HCT116 (cell line): ENCODE measurements at regions not wholly inside any gene's neighbourhood (a gene's known extent, or its start where the extent isn't known, plus 50 kb on each side); places are given as distances from the start of the nearest gene placed in this dataset.

Experiments used
- ATAC-seq: fragments of 200-7000 bp; cut with Tn5 transposase; 2 replicates; pipeline ENCODE4 v1.9.1; 2020; ENCODE audit warnings: mild to moderate bottlenecking, moderate library complexity
- BruUV-seq: library from RNA; stranded (reverse); fragments of 400-500 nt; replicated peaks from 2 replicates; lab custom pipeline; 2021; lab: Mats Ljungman, UMichigan
- CTCF ChIA-PET: fragments of 300-600 bp; sonication (Branson Sonifier 250); formaldehyde crosslinking; loops from one replicate; lab custom pipeline; 2021; ENCODE audit warnings: antibody characterized with exemption; lab: Charles Lee
- POLR2A ChIA-PET: fragments of 300-600, 350-600 bp; sonication (Branson Sonifier 250); formaldehyde crosslinking; loops from one replicate; lab custom pipeline; 2021; ENCODE audit warnings: antibody characterized with exemption; lab: Charles Lee
- RAD21 ChIA-PET, 2 experiments: fragments of 300-600 bp; sonication (Branson Sonifier 250); formaldehyde crosslinking; loops; one replicate each; lab custom pipeline; 2023; ENCODE audit warnings: low total read pairs in 2 of 2; ENCODE audit not compliant: uncharacterized antibody in 2 of 2, unreplicated experiment in 2 of 2, low non-redundant PET in 1 of 2; lab: Charles Lee
- DNase-seq: peaks from one replicate; pipeline ENCODE4 v3.0.0-alpha.2; 2010; ENCODE audit warnings: low read depth, low spot score
- H2AFZ ChIP-seq: fragments of 200-600 bp; shearing (Covaris generic), sonication (generic); 2 replicates; pipeline ENCODE4 v1.6.1; 2017; ENCODE audit warnings: low read depth, mixed run types, mixed read lengths, antibody characterized with exemption, low read length; ENCODE audit not compliant: poor library complexity, severe bottlenecking
- H3K27ac ChIP-seq: 2 replicates; pipeline ENCODE4 v1.5.1; 2012; ENCODE audit warnings: low read depth, low read length
- H3K27me3 ChIP-seq: fragments of 200-600 bp; sonication (generic); 2 replicates; pipeline ENCODE4 v1.6.1; 2016; ENCODE audit warnings: mixed run types, low read length, mixed read lengths; ENCODE audit not compliant: insufficient read depth
- H3K36me3 ChIP-seq, 2 experiments: fragments of 200-500 bp in 1 of 2; fragments of 200-600 bp in 1 of 2; sonication (Bioruptor generic) in 1 of 2; sonication (generic) in 1 of 2; 2 replicates each; pipeline versions ENCODE4 v1.5.1 to v1.6.1; 2014 to 2016; ENCODE audit warnings: low read length in 2 of 2, inconsistent platforms in 1 of 2, mixed read lengths in 1 of 2, mixed run types in 1 of 2; ENCODE audit not compliant: insufficient read depth in 2 of 2, control insufficient read depth in 1 of 2
- H3K4me1 ChIP-seq, 2 experiments: fragments of 200-600 bp in 1 of 2; sonication (generic) in 1 of 2; 2 replicates each; pipeline versions ENCODE4 v1.5.1 to v1.6.1; 2012 to 2017; ENCODE audit warnings: low read length in 2 of 2, inconsistent platforms in 1 of 2, mild to moderate bottlenecking in 1 of 2, mixed read lengths in 1 of 2, mixed run types in 1 of 2, moderate library complexity in 1 of 2; ENCODE audit not compliant: insufficient read depth in 2 of 2, control insufficient read depth in 1 of 2
- H3K4me2 ChIP-seq: fragments of 200-600 bp; sonication (generic); 2 replicates; pipeline ENCODE4 v1.6.1; 2017; ENCODE audit warnings: mixed run types, low read length, mixed read lengths
- H3K4me3 ChIP-seq, 2 experiments: fragments of 200-600 bp in 1 of 2; sonication (generic) in 1 of 2; replicated peaks in 1 of 2; 2 replicates each; pipeline ENCODE4 v1.5.1; 2011 to 2016; ENCODE audit warnings: low read length in 2 of 2, control low read depth in 1 of 2, low read depth in 1 of 2, mild to moderate bottlenecking in 1 of 2, mixed read lengths in 1 of 2, mixed run types in 1 of 2
- H3K79me2 ChIP-seq: fragments of 200-600 bp; sonication (generic); 2 replicates; pipeline ENCODE4 v1.6.1; 2017; ENCODE audit warnings: mild to moderate bottlenecking, mixed run types, low read length, moderate library complexity, mixed read lengths; ENCODE audit not compliant: insufficient read depth
- H3K9ac ChIP-seq: fragments of 200-600 bp; sonication (generic); 2 replicates; pipeline ENCODE4 v1.6.1; 2016; ENCODE audit warnings: low read length, mixed read lengths
- H3K9me2 ChIP-seq: fragments of 200-600 bp; sonication (generic), shearing (Covaris generic); 2 replicates; pipeline ENCODE4 v1.6.1; 2017; ENCODE audit warnings: mixed run types, mild to moderate bottlenecking, moderate library complexity; ENCODE audit not compliant: insufficient read depth
- H3K9me3 ChIP-seq, 2 experiments: fragments of 200-500 bp in 1 of 2; fragments of 200-600 bp in 1 of 2; sonication (Bioruptor generic) in 1 of 2; sonication (generic) in 1 of 2; 2 replicates each; pipeline ENCODE4 v1.6.1; 2014 to 2017; ENCODE audit warnings: low read length in 2 of 2, mixed read lengths in 2 of 2, inconsistent platforms in 1 of 2, low read depth in 1 of 2, mild to moderate bottlenecking in 1 of 2, mixed run types in 1 of 2, moderate library complexity in 1 of 2; ENCODE audit not compliant: control insufficient read depth in 1 of 2, insufficient read depth in 1 of 2
- H4K20me1 ChIP-seq: fragments of 200-600 bp; sonication (generic), shearing (Covaris generic); 2 replicates; pipeline ENCODE4 v1.6.1; 2017; ENCODE audit warnings: mixed run types, mild to moderate bottlenecking, moderate library complexity; ENCODE audit not compliant: insufficient read depth
- CEBPB ChIP-seq: IDR thresholded peaks from 2 replicates; pipeline ENCODE4 v1.6.1; 2012; ENCODE audit warnings: low read depth
- RAD21 ChIP-seq: IDR thresholded peaks from 2 replicates; pipeline ENCODE4 v1.6.1; 2012; ENCODE audit warnings: low read depth, mild to moderate bottlenecking
- ZNF274 ChIP-seq: fragments of 200-500 bp; sonication (Bioruptor generic); IDR thresholded peaks from 2 replicates; pipeline ENCODE4 v1.6.1; 2014; ENCODE audit warnings: mild to moderate bottlenecking, low read depth, low read length, inconsistent platforms
- intact Hi-C: fragments of 100-400 bp; cut with micrococcal nuclease; formaldehyde crosslinking; loops from 2 replicates; pipeline ENCODE4 v1.10.0; 2022
- TF ChIP-seq, protein P1 (sequence below): IDR thresholded peaks from 2 replicates; pipeline ENCODE4 v1.6.1; 2012; ENCODE audit warnings: low read depth
- TF ChIP-seq, protein P2 (sequence below): IDR thresholded peaks from 2 replicates; pipeline ENCODE4 v1.6.1; 2011; ENCODE audit warnings: mild to moderate bottlenecking, low read length, moderate library complexity; ENCODE audit not compliant: insufficient replicate concordance; ENCODE audit errors: extremely low read depth

DNA sequence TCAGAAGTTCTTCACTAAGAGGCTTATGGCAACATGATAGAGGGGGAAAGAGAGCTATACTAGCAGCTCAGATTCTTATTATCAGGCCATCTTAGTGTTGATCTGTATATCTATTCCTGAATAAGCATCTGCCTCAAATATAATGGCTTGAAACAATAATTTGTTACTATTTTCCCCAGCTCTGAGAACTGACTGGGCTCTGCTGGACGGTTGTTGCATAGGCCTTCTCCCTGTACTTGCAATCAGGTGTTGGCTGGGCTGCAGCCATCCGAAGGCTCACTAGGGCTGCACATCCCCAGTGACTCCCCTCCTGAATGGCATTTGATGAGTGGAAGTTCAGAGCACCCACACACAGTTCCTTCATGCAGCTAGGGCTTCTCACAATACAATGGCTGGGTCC, 116.0 kb downstream of the PROX1 start:
- no peak for ATAC-seq
- H3K27ac ChIP-seq = peak overlapping the region; percentile 72; the same call in 1 of the 2 replicates
- H4K20me1 ChIP-seq = no peaks in the 10 kb centered on the region
- no peak overlapping the region for H3K4me3 ChIP-seq
- intact Hi-C loops = no loop called here
- RAD21 ChIA-PET = no interaction called here
- H3K36me3 ChIP-seq = no peaks in the 10 kb centered on the region
- no peaks in the 10 kb centered on the region for H3K79me2 ChIP-seq
- H3K27me3 ChIP-seq = no peaks in the 10 kb centered on the region
- H2AFZ ChIP-seq = no peak overlapping the region
- CTCF ChIA-PET = interaction anchor here (1.3 to 1.6 kb wide), 2 partner anchors 19 to 228 kb away, joined by 3 to 8 read pairs; no protein-coding TSS in a partner anchor
- TF ChIP-seq CEBPB (no peak), RAD21 (no peak), ZNF274 (no peak)
- TF ChIP-seq, protein P1, sequence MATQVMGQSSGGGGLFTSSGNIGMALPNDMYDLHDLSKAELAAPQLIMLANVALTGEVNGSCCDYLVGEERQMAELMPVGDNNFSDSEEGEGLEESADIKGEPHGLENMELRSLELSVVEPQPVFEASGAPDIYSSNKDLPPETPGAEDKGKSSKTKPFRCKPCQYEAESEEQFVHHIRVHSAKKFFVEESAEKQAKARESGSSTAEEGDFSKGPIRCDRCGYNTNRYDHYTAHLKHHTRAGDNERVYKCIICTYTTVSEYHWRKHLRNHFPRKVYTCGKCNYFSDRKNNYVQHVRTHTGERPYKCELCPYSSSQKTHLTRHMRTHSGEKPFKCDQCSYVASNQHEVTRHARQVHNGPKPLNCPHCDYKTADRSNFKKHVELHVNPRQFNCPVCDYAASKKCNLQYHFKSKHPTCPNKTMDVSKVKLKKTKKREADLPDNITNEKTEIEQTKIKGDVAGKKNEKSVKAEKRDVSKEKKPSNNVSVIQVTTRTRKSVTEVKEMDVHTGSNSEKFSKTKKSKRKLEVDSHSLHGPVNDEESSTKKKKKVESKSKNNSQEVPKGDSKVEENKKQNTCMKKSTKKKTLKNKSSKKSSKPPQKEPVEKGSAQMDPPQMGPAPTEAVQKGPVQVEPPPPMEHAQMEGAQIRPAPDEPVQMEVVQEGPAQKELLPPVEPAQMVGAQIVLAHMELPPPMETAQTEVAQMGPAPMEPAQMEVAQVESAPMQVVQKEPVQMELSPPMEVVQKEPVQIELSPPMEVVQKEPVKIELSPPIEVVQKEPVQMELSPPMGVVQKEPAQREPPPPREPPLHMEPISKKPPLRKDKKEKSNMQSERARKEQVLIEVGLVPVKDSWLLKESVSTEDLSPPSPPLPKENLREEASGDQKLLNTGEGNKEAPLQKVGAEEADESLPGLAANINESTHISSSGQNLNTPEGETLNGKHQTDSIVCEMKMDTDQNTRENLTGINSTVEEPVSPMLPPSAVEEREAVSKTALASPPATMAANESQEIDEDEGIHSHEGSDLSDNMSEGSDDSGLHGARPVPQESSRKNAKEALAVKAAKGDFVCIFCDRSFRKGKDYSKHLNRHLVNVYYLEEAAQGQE = no peak
- TF ChIP-seq, protein P2, sequence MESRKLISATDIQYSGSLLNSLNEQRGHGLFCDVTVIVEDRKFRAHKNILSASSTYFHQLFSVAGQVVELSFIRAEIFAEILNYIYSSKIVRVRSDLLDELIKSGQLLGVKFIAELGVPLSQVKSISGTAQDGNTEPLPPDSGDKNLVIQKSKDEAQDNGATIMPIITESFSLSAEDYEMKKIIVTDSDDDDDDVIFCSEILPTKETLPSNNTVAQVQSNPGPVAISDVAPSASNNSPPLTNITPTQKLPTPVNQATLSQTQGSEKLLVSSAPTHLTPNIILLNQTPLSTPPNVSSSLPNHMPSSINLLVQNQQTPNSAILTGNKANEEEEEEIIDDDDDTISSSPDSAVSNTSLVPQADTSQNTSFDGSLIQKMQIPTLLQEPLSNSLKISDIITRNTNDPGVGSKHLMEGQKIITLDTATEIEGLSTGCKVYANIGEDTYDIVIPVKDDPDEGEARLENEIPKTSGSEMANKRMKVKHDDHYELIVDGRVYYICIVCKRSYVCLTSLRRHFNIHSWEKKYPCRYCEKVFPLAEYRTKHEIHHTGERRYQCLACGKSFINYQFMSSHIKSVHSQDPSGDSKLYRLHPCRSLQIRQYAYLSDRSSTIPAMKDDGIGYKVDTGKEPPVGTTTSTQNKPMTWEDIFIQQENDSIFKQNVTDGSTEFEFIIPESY = no peak
- peaks cover 29 to 40% of the 10 kb centered on the region in 2 experiments for H3K4me1 ChIP-seq
- no peaks in the 10 kb centered on the region for H3K9me3 ChIP-seq
- H3K4me2 ChIP-seq = peak overlapping the region; percentile 60; the same call in 1 of the 2 replicates
- POLR2A ChIA-PET = no interaction called here
- no peak for DNase-seq
- H3K9ac ChIP-seq = no peak overlapping the region
- no TSS peak for BruUV-seq
- H3K9me2 ChIP-seq = no peaks in the 10 kb centered on the region
